M059J (cell line): ENCODE measurements at regions not wholly inside any gene's neighbourhood (a gene's known extent, or its start where the extent isn't known, plus 50 kb on each side); places are given as distances from the start of the nearest gene placed in this dataset.
A peak's percentile ranks its signal among the peaks of the same experiment; 100 is the strongest.
"Not testable (repeated sequence)": the region's sequence is repeated elsewhere in the genome, so short reads cannot be mapped to it uniquely, and the experiment has no call there.

Source experiments
- DNase-seq: peaks from one replicate; pipeline ENCODE4 v3.0.0-alpha.2; 2012; ENCODE audit warnings: low read depth

DNA sequence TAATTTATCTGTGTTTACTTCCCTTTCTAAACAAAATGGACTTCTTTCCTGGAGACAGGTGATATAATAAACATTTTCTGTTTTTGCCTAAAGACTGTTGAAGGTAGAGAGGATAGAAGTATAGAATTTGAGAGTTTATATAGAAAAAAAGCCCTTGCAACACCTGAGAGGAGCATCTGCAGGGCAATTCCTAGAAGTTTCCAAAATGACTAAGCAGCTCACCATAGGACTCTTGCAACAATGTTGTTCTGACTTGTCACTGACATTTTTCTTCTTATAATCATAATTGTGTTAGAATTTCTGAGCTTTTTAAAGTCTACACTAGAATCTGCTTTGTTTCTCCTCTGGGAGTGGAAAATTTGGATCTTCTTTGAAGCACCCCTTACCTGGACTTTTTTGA is 216.8 kb downstream of the TUSC1 start:
- no peak for DNase-seq

GRCh38 chr9:25453875-25454274 is 224.4 kb downstream of the TUSC1 start:
- DNase-seq: no peak

- no peak for DNase-seq
Observed at GRCh38 chr9:25449503-25449902, 228.7 kb downstream of the TUSC1 start.

DNA sequence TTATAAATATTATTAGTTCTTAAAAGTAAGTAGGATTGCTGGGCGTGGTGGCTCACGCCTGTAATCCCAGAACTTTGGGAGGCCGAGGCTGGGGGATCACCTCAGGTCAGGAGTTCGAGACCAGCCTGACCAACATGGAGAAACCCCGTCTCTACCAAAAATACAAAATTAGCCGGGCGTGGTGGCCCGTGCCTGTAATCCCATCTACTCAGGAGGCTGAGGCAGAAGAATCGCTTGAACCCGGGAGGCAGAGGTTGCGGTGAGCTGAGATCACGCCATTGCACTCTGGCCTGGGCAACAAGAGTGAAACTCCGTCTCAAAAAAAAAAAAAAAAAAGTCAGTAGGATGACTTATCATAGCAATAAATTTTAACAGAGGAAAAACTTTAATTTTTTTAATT is 232.5 kb downstream of the TUSC1 start:
- not testable (repeated sequence) for DNase-seq

DNA sequence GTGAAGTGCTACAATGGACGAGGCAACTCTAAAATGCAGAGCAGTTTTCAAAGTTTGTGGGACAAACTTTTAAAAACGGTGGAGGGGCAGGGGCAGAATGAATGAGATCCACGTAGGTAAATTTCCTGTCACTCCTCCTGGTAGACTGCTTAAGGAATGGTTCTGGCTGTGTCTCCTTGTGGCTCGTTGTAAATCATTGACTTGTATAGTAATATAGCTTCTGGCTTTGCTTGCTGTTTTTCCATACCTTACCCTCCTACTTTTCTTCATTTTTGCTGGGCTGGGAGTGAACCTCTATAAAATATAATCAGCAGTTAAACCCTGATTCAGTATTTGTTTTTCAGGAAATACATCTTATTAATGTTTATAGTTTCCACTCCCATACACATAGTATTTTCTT is 235.7 kb downstream of the TUSC1 start:
- no peak for DNase-seq

GRCh38 chr9:25427898-25428297 is 250.3 kb downstream of the TUSC1 start:
- DNase-seq: no peak

DNA sequence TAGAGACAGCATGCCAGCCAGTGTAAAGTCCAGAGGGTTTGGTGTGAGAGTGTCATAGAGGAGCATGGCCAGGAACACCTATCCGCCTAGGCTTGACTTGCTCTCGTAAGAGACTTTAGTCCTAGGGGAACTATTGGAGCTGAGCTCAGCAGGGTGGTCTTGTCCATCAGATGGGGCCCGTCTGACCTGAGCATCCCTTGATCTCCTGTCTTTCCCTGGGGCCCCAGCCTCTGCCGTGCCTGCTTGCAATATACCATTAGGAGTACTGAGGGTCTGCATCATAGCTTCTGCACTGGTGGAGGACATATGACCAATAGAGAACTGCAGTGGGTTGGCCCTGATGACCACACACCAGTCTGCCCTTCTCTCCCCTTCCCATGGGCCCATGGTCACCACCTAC is 251.0 kb downstream of the TUSC1 start:
- no peak for DNase-seq

DNA sequence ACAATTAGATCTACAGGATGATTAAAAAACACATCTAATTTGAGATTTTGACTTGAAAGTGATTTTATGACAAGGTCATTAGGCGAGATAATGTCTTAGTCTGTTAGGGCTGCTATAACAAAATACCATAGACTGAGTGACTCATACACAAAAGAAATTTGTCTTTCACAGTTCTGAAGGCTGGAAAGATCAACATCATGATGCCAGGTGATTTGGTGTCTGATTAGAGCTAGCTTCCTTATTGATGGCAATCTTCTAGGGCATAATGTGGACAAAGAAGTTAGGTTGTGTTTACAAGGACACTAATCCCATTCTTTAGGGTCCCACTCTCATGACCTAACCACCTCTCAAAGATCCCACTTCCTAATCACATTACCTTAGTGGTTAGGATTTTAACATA is 256.7 kb downstream of the TUSC1 start:
- DNase-seq: no peak

DNA sequence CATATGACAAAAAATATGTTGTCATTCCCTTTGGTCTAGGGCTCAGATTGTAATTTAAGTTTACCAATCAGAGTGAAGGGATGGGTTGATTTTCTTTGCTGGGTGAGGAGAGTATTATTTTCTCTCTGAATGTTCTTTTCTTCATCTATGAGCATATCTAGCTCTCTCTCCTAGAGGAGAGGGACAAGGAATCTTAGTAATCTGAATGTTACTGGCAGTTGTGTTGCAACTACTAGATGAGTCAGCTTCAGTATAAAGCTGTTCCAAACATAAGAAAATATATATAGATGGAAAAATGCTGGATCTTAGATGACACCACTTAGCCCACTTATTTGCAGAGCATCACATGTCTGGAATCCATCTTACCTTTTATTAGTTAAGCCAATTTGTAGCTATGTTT is 259.3 kb downstream of the TUSC1 start:
- DNase-seq: no peak

DNA sequence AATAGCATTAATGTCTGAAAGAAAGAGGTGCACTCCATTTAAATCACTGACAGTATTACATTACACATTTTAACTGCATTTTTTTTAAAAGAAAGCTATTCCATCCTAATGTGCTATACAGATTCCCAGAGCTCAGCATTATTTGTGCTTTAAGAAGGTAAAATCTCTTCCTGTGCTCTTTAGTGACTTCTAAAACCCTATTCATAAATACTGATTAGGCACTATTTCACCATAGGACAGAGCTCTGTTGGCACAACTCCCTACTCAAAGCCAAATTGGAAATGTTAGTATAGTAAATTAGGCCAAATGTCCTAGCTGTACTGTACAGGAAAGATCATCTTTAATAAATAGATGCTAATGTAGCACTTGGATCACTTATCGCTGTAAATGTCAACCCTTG is 262.5 kb downstream of the TUSC1 start:
- DNase-seq: no peak

DNA sequence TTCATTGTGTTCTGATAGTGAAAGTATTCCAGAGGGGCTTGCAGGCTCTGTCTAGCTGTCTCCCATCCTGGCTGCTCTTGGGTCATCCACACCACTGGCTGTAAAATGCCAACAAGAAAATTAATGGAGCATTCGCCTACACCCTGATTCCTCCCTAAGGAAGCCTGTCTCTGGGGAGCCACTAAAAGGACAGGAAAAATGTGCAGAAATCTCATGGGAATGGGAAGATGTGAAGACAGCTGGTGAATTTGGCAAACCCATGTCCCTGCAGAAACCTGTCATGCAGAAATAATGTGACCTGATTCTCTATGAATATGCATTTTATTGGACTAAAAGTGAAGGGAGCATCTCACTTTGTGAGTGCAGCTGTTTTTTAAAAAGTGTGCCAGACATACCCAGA is 265.6 kb downstream of the TUSC1 start:
- no peak for DNase-seq

DNA sequence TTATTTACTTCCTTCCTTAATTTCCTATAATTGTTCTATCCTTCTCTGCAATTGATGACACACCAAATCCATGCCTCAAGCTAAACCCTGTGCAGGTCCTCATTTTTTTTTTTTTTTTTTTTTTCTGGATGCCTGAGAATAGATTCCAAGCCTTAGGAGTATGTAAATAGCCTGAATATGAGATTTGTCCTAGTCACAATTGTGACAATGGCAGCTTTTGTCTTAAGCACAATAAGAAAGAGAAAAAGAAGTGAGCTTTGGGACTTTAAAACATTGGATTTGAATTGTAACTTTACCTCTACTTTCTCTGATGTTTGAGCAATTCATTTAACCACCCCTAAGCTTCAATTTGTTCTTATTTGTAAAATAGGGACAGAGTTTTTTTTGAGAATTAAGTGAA is 280.5 kb downstream of the TUSC1 start:
- no peak for DNase-seq

DNA sequence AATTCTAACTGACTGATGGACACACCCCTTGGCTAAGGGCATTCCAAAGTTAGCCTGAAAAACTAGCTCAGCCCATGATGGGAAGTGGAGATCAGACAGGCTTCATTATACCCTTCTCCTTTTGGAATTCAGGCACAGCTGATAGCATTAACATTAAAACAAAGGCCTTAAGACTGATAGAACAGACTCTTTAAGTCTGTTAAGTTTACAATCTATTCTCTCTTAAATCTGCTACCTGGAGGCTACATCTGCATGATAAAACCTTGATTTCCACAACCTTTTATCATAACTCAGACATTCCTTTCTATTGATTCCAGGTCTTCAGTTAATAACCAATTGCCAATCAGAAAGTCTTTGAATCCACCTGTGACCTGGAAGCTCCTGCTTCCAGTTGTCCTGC is 281.4 kb downstream of the TUSC1 start:
- no peak for DNase-seq

- no peak for DNase-seq
Observed at GRCh38 chr9:25381141-25381540, 297.1 kb downstream of the TUSC1 start.

GRCh38 chr9:25377039-25377438 is 301.2 kb downstream of the TUSC1 start:
- DNase-seq: no peak

DNA sequence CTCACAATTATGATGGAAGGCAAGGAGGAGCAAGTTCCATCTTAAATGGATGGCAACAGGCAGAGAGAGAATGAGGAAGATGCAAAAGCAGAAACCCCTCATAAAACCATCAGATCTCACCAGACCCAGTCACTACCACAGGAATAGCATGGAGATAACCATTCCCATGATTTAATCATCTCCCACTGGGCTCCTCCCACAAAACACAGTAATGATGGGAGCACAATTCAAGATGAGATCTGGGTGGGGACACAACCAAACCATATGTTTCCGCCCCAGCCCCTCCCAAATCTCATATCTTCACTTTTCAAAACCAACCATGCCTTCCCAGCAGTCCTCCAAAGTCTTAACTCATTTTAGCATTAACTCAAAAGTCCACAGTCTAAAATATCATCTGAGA is 304.0 kb downstream of the TUSC1 start:
- DNase-seq: no peak

DNA sequence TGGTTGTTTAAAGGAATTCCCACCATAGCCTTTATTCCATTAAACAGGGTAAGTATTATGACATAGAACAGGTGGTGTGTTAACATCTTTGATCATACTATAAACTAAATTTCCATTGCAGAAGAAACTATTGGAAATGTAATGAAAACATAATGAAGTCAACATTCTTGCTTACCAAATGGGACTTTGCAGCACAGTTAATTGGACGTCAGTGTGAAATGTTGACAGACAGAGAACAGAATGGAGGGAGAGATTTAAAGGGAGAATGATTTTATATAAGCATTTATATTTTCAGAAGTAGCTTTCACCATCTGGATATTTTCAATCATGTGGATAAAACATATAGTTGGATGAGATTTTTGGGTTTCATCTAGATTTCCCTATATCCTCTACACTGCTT is 311.3 kb downstream of the TUSC1 start:
- no peak for DNase-seq

GRCh38 chr9:25353783-25354182 is 324.5 kb downstream of the TUSC1 start:
- no peak for DNase-seq

GRCh38 chr9:25350011-25350410 is 328.2 kb downstream of the TUSC1 start:
- DNase-seq: peak; percentile 0

DNA sequence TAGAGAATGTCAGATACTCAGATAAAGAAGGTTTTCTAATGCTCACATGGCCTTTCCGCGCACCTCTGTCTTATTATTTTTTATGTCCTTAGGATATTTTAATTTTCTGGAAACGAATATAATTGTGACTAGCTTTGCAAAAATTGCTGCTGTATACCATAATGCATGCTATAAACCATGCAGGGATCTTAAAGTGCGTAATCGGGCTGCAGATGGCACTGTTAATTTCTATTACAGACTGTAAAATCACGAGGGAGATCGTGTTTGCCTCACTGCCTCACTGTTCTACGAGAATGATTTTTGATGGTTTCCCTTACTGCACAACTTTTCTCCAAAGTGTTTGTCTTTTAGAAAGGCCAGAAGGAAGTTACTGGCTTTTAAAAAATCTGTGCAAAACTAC is 356.1 kb downstream of the TUSC1 start:
- DNase-seq: no peak

DNA sequence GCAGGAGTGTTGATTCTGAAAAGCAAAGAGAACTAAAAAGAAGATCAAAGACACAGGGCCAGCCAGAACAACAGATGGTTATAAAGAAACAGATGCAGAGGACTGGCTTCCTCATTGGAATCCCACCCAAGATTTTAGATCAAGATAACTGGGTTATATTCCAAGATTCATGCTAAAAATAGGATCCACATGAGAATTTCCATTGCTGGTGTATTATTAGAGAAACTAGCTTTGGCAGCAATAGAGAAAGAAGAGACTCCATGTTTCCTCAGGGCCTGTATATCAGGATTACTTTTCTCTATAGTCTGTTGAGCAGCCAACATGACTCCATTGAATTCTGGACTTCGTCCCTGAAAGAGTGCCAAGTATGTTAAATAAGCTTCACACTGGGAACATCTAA is 367.3 kb downstream of the TUSC1 start:
- no peak for DNase-seq

DNA sequence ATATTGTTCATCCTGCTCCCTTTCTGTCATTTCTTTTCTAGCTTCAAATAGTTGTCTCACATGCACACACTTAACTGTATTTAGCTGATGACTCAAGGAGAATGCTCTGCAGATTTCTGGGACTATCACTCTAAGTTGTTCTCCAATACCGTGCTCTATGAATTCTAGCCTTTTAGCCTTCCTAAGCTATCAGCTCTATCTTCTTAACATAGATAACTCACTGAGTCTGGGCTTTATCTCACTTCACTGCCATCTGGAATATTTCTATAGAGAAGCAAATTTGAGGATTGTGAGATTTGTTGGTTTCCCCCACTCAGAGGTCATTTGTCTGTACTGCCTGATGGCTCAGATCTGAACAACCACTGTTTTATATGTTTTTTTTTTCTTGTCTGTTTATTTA is 369.7 kb downstream of the TUSC1 start:
- no peak for DNase-seq

DNA sequence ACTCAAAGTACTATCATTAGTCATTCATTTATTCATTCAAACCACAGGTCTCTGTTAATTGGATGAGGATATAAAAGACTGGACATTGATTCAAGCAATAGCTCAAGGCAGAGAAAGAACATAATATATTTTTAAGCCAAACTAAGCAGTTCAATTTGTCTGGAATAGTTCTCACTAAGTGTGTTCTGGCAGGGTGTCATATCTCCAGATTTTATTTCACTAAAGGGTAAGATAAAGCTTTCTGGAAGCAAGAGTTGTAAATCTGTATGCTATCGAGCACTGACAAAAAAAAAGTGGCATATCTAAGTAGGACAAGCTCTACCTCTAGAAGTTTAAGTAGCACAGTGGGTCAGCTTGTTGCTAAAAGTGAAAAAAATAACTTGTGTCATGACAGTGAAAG is 375.6 kb downstream of the TUSC1 start:
- no peak for DNase-seq

- not testable (repeated sequence) for DNase-seq
Observed at GRCh38 chr9:25288195-25288594, 390.0 kb downstream of the TUSC1 start.

- DNase-seq: no peak
Observed at GRCh38 chr9:25284365-25284764, 393.9 kb downstream of the TUSC1 start.
